SK-N-MC (cell line): ENCODE measurements at regions not wholly inside any gene's neighbourhood (a gene's known extent, or its start where the extent isn't known, plus 50 kb on each side); places are given as distances from the start of the nearest gene placed in this dataset.

Source experiments
- EZH2 ChIP-seq: fragments of 200-600 bp; sonication (generic); IDR thresholded peaks from one replicate; pipeline ENCODE4 v1.6.1; 2017; ENCODE audit warnings: antibody characterized with exemption
- POLR2AphosphoS5 ChIP-seq: IDR thresholded peaks from 2 replicates; pipeline ENCODE4 v1.6.1; 2012; ENCODE audit warnings: mild to moderate bottlenecking, low read depth, low read length, borderline replicate concordance

GRCh38 chr2:16511041-16511440, 154.6 kb downstream of the CYRIA start:
- TF ChIP-seq EZH2: no peak
- no peak for TF ChIP-seq POLR2AphosphoS5
